PC-3 (cell line): ENCODE measurements at regions not wholly inside any gene's neighbourhood (a gene's known extent, or its start where the extent isn't known, plus 50 kb on each side); places are given as distances from the start of the nearest gene placed in this dataset.
A peak's percentile ranks its signal among the peaks of the same experiment; 100 is the strongest.

Experiments used
- ATAC-seq: fragments of 200-7000 bp; cut with Tn5 transposase; 2 replicates; pipeline ENCODE4 v1.9.1; 2020; ENCODE audit warnings: mild to moderate bottlenecking, moderate library complexity
- BruUV-seq: library from RNA; stranded (reverse); fragments of 400-500 nt; replicated peaks from 2 replicates; lab custom pipeline; 2021; lab: Mats Ljungman, UMichigan
- CTCF ChIA-PET: fragments of 300-600 bp; sonication (Branson Sonifier 250); formaldehyde crosslinking; loops from one replicate; lab custom pipeline; 2022; ENCODE audit warnings: antibody characterized with exemption; lab: Charles Lee
- POLR2A ChIA-PET: fragments of 300-600 bp; sonication (Branson Sonifier 250); formaldehyde crosslinking; loops from one replicate; lab custom pipeline; 2022; ENCODE audit warnings: antibody characterized with exemption; ENCODE audit not compliant: unreplicated experiment; lab: Charles Lee
- DNase-seq: peaks from one replicate; pipeline ENCODE4 v3.0.0-alpha.2; 2015
- H2AFZ ChIP-seq: fragments of 300-600 bp; sonication (generic); 2 replicates; pipeline ENCODE4 v1.6.0; 2016; ENCODE audit warnings: antibody characterized with exemption, low read length
- H3F3A ChIP-seq: fragments of 300-600 bp; sonication (generic); one replicate; pipeline ENCODE4 v1.6.0; 2017; ENCODE audit warnings: antibody characterized with exemption, low read length, control low read depth, mild to moderate bottlenecking; ENCODE audit not compliant: unreplicated experiment
- H3K27ac ChIP-seq: fragments of 300-600 bp; sonication (generic); 2 replicates; pipeline ENCODE4 v1.5.1; 2016; ENCODE audit warnings: mild to moderate bottlenecking, low read length
- H3K27me3 ChIP-seq: fragments of 300-600 bp; sonication (generic); 2 replicates; pipeline ENCODE4 v1.6.1; 2016; ENCODE audit warnings: low read length, mixed read lengths
- H3K36me3 ChIP-seq: fragments of 300-600 bp; sonication (generic); 2 replicates; pipeline ENCODE4 v1.6.1; 2016; ENCODE audit warnings: low read depth, mixed run types, low read length, mixed read lengths
- H3K4me1 ChIP-seq: fragments of 300-600 bp; sonication (generic); 2 replicates; pipeline ENCODE4 v1.5.1; 2016; ENCODE audit warnings: low read length; ENCODE audit not compliant: insufficient read depth
- H3K4me2 ChIP-seq: fragments of 300-600 bp; sonication (generic); 2 replicates; pipeline ENCODE4 v1.6.0; 2016; ENCODE audit warnings: low read length
- H3K4me3 ChIP-seq: fragments of 300-600 bp; sonication (generic); 2 replicates; pipeline ENCODE4 v1.5.1; 2016; ENCODE audit warnings: mild to moderate bottlenecking, low read length, mixed read lengths
- H3K79me2 ChIP-seq: fragments of 300-600 bp; sonication (generic); 2 replicates; pipeline ENCODE4 v1.6.1; 2017; ENCODE audit warnings: low read length, mixed read lengths
- H3K9ac ChIP-seq: fragments of 300-600 bp; sonication (generic); 2 replicates; pipeline ENCODE4 v1.6.0; 2016; ENCODE audit warnings: mild to moderate bottlenecking, low read length
- H3K9me2 ChIP-seq: fragments of 300-600 bp; sonication (generic); replicated peaks from 2 replicates; pipeline ENCODE4 v1.6.1; 2016; ENCODE audit warnings: mixed run types, low read length, mixed read lengths
- H3K9me3 ChIP-seq: fragments of 300-600 bp; sonication (generic); 2 replicates; pipeline ENCODE4 v1.6.1; 2016; ENCODE audit warnings: low read length, mixed read lengths
- H4K20me1 ChIP-seq: fragments of 300-600 bp; sonication (generic); 2 replicates; pipeline ENCODE4 v1.6.1; 2016; ENCODE audit warnings: low read length, mixed read lengths
- CTCF ChIP-seq: fragments of 300-600 bp; sonication (generic); conservative IDR thresholded peaks from 2 replicates; pipeline ENCODE4 v1.5.1; 2017; ENCODE audit warnings: antibody characterized with exemption, low read depth, mild to moderate bottlenecking, low read length
- EZH2 ChIP-seq: fragments of 300-600 bp; sonication (generic); IDR thresholded peaks from one replicate; pipeline ENCODE4 v1.6.1; 2017; ENCODE audit warnings: antibody characterized with exemption, mild to moderate bottlenecking, low read length; ENCODE audit not compliant: unreplicated experiment
- EZH2phosphoT487 ChIP-seq: fragments of 300-600 bp; sonication (generic); IDR thresholded peaks from 2 replicates; pipeline ENCODE4 v1.6.1; 2018; ENCODE audit warnings: mild to moderate bottlenecking, antibody characterized with exemption, low read length, borderline replicate concordance
- intact Hi-C: fragments of 100-400 bp; cut with micrococcal nuclease; formaldehyde crosslinking; loops from 2 replicates; pipeline ENCODE4 v1.9.0; 2023

GRCh38 chr7:22660293-22660692, 66.7 kb upstream of the IL6 start:
- Histone ChIP-seq H3K9ac (no peak overlapping the region), H2AFZ (no peak overlapping the region), H3K9me2 (no peaks in the 10 kb centered on the region), H4K20me1 (no peaks in the 10 kb centered on the region), H3K36me3 (no peaks in the 10 kb centered on the region), H3K4me3 (no peak overlapping the region), H3K27ac (no peak overlapping the region), H3K27me3 (no peaks in the 10 kb centered on the region), H3K4me2 (no peak overlapping the region), H3F3A (no peaks in the 10 kb centered on the region), H3K4me1 (no peaks in the 10 kb centered on the region), H3K9me3 (no peaks in the 10 kb centered on the region), H3K79me2 (no peaks in the 10 kb centered on the region)
- DNase-seq (peak; percentile 20), ATAC-seq (no peak)
- intact Hi-C loops: no loop called here
- CTCF ChIA-PET: no interaction called here
- no TSS peak for BruUV-seq
- POLR2A ChIA-PET: no interaction called here
- TF ChIP-seq EZH2phosphoT487 (no peak), CTCF (no peak), EZH2 (no peak)

- Histone ChIP-seq H3F3A (no peaks in the 10 kb centered on the region), H3K27me3 (no peaks in the 10 kb centered on the region), H3K9ac (no peak overlapping the region), H3K79me2 (no peaks in the 10 kb centered on the region), H3K4me1 (no peaks in the 10 kb centered on the region), H4K20me1 (no peaks in the 10 kb centered on the region), H3K9me3 (no peaks in the 10 kb centered on the region), H3K36me3 (no peaks in the 10 kb centered on the region), H3K4me3 (no peak overlapping the region), H3K4me2 (no peak overlapping the region), H3K9me2 (no peaks in the 10 kb centered on the region), H2AFZ (no peak overlapping the region), H3K27ac (no peak overlapping the region)
- BruUV-seq: no TSS peak
- DNase-seq (no peak), ATAC-seq (no peak)
- ChIA-PET POLR2A (no interaction called here), CTCF (no interaction called here)
- TF ChIP-seq CTCF (no peak), EZH2 (no peak), EZH2phosphoT487 (no peak)
- intact Hi-C loops: no loop called here
Measured at GRCh38 chr7:22659741-22660140, 67.3 kb upstream of the IL6 start.

GRCh38 chr7:22658031-22658430, 69.0 kb upstream of the IL6 start:
- Histone ChIP-seq H3F3A (no peaks in the 10 kb centered on the region), H2AFZ (no peak overlapping the region), H3K27ac (no peak overlapping the region), H3K9ac (no peak overlapping the region), H3K4me3 (no peak overlapping the region), H3K79me2 (no peaks in the 10 kb centered on the region), H3K9me3 (no peaks in the 10 kb centered on the region), H4K20me1 (no peaks in the 10 kb centered on the region), H3K4me1 (no peaks in the 10 kb centered on the region), H3K9me2 (no peaks in the 10 kb centered on the region), H3K27me3 (no peaks in the 10 kb centered on the region), H3K36me3 (no peaks in the 10 kb centered on the region), H3K4me2 (no peak overlapping the region)
- ChIA-PET CTCF (no interaction called here), POLR2A (no interaction called here)
- TF ChIP-seq EZH2phosphoT487 (no peak), CTCF (no peak), EZH2 (no peak)
- BruUV-seq: no TSS peak
- DNase-seq (no peak), ATAC-seq (no peak)
- intact Hi-C loops: no loop called here
